OCI-LY7 (cell line): ENCODE measurements at regions not wholly inside any gene's neighbourhood (a gene's known extent, or its start where the extent isn't known, plus 50 kb on each side); places are given as distances from the start of the nearest gene placed in this dataset.

Experiments
- BruUV-seq: library from RNA; stranded (reverse); fragments of 400-500 nt; replicated peaks from 2 replicates; lab custom pipeline; 2021; lab: Mats Ljungman, UMichigan
- CTCF ChIA-PET: fragments of 300-600 bp; sonication (Branson Sonifier 250); formaldehyde crosslinking; loops from one replicate; lab custom pipeline; 2022; ENCODE audit warnings: antibody characterized with exemption; ENCODE audit not compliant: unreplicated experiment; lab: Charles Lee
- POLR2A ChIA-PET: fragments of 300-600 bp; sonication (Branson Sonifier 250); formaldehyde crosslinking; loops from one replicate; lab custom pipeline; 2022; ENCODE audit warnings: antibody characterized with exemption; lab: Charles Lee
- DNase-seq: peaks from one replicate; pipeline ENCODE4 v3.0.0-alpha.2; 2015; ENCODE audit warnings: low spot score
- H2AFZ ChIP-seq: fragments of 200-600 bp; sonication (generic), shearing (Covaris generic); 2 replicates; pipeline ENCODE4 v1.6.1; 2014; ENCODE audit warnings: mild to moderate bottlenecking, antibody characterized with exemption, low read length, moderate library complexity
- H3K27ac ChIP-seq: fragments of 200-600 bp; sonication (generic); 2 replicates; pipeline ENCODE4 v1.5.1; 2014; ENCODE audit warnings: mixed run types, low read depth, mild to moderate bottlenecking, moderate library complexity, low read length, inconsistent platforms; ENCODE audit not compliant: poor library complexity, severe bottlenecking
- H3K36me3 ChIP-seq: fragments of 200-600 bp; sonication (generic); 2 replicates; pipeline ENCODE4 v1.6.1; 2014; ENCODE audit warnings: mild to moderate bottlenecking, antibody characterized with exemption, low read length, moderate library complexity, mixed read lengths; ENCODE audit not compliant: insufficient read depth
- H3K4me1 ChIP-seq: fragments of 200-600 bp; sonication (generic); 2 replicates; pipeline ENCODE4 v1.5.1; 2014; ENCODE audit warnings: mild to moderate bottlenecking, low read length; ENCODE audit not compliant: insufficient read depth, poor library complexity, severe bottlenecking
- H3K4me2 ChIP-seq: fragments of 200-600 bp; sonication (generic); 2 replicates; pipeline ENCODE4 v1.6.1; 2014; ENCODE audit warnings: mild to moderate bottlenecking, low read length
- H3K4me3 ChIP-seq: fragments of 200-600 bp; sonication (generic); 2 replicates; pipeline ENCODE4 v1.5.1; 2014; ENCODE audit warnings: mild to moderate bottlenecking, low read depth, low read length; ENCODE audit not compliant: poor library complexity, severe bottlenecking
- H3K79me2 ChIP-seq: fragments of 200-600 bp; sonication (generic); 2 replicates; pipeline ENCODE4 v1.6.1; 2016; ENCODE audit warnings: low read depth, mild to moderate bottlenecking, low read length, moderate library complexity, mixed read lengths; ENCODE audit not compliant: insufficient read depth
- H3K9me2 ChIP-seq: fragments of 200-600 bp; sonication (generic); 2 replicates; pipeline ENCODE4 v1.6.1; 2016; ENCODE audit warnings: mild to moderate bottlenecking, low read length, mixed read lengths; ENCODE audit not compliant: insufficient read depth
- H3K9me3 ChIP-seq: fragments of 200-600 bp; sonication (generic); 2 replicates; pipeline ENCODE4 v1.6.1; 2014; ENCODE audit warnings: mild to moderate bottlenecking, mixed run types, low read length, mixed read lengths
- H4K20me1 ChIP-seq: fragments of 200-600 bp; sonication (generic); 2 replicates; pipeline ENCODE4 v1.6.1; 2014; ENCODE audit warnings: mild to moderate bottlenecking, antibody characterized with exemption, low read length, moderate library complexity, mixed read lengths; ENCODE audit not compliant: insufficient read depth
- EZH2phosphoT487 ChIP-seq: fragments of 200-600 bp; sonication (generic); IDR thresholded peaks from 2 replicates; pipeline ENCODE4 v1.6.1; 2018; ENCODE audit warnings: low read depth, borderline replicate concordance, mild to moderate bottlenecking, mixed run types, antibody characterized with exemption, low read length, moderate library complexity, mixed read lengths
- intact Hi-C: fragments of 100-400 bp; cut with micrococcal nuclease; formaldehyde crosslinking; loops from one replicate; pipeline ENCODE4 v1.10.0; 2022; ENCODE audit not compliant: unreplicated experiment
- TF ChIP-seq, protein P1 (sequence below): fragments of 200-600 bp; sonication (generic); conservative IDR thresholded peaks from 2 replicates; pipeline ENCODE4 v1.5.1; 2014; ENCODE audit warnings: mild to moderate bottlenecking, antibody characterized with exemption, low read length, moderate library complexity, mixed read lengths

DNA sequence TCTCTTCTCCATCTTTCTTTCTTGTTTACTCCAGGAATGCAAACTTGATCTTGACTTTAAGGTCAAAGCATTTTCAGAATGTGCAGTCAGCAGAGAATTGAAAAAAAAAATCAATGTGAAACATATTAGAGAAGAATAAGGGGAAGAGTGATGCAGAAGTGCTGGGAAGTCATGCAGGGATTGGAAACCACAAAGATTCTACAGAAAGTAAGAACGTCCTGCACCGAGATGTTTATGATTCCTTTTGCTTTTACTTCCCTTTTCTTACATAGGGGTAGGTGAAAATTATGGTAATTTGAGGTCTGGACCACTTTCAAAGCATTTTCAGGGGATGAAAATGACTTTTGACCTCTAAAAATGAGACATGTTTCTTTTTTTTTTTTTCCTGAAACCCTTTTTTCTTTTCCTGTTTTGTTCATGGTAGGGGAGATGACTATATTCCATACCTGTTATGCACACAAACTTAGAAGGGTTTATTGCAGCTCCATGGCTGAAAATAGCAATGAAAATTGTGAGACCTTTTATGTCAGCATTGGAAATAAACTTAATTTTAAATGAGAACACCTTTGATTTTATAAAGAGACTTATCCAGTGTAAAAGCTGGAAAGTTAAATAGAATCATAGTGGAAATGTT lies 623.5 kb upstream of the TBL1XR1 start:
- Histone ChIP-seq H3K27ac (no peak overlapping the region), H2AFZ (no peak overlapping the region), H4K20me1 (no peaks in the 10 kb centered on the region), H3K9me2 (no peaks in the 10 kb centered on the region), H3K4me2 (0 out of 2 replicates have a peak overlapping the region, but pooled peaks have one; percentile 13), H3K36me3 (no peaks in the 10 kb centered on the region), H3K4me1 (no peaks in the 10 kb centered on the region), H3K4me3 (no peak overlapping the region), H3K79me2 (no peaks in the 10 kb centered on the region), H3K9me3 (no peaks in the 10 kb centered on the region)
- intact Hi-C loops: no loop called here
- DNase-seq: no peak
- TF ChIP-seq EZH2phosphoT487: no peak
- TF ChIP-seq, protein P1, sequence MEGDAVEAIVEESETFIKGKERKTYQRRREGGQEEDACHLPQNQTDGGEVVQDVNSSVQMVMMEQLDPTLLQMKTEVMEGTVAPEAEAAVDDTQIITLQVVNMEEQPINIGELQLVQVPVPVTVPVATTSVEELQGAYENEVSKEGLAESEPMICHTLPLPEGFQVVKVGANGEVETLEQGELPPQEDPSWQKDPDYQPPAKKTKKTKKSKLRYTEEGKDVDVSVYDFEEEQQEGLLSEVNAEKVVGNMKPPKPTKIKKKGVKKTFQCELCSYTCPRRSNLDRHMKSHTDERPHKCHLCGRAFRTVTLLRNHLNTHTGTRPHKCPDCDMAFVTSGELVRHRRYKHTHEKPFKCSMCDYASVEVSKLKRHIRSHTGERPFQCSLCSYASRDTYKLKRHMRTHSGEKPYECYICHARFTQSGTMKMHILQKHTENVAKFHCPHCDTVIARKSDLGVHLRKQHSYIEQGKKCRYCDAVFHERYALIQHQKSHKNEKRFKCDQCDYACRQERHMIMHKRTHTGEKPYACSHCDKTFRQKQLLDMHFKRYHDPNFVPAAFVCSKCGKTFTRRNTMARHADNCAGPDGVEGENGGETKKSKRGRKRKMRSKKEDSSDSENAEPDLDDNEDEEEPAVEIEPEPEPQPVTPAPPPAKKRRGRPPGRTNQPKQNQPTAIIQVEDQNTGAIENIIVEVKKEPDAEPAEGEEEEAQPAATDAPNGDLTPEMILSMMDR: no peak
- ChIA-PET CTCF (no interaction called here), POLR2A (interaction anchor here (0.7 to 0.9 kb wide), 2 partner anchors 89 to 633 kb away, joined by 3 to 4 read pairs; no protein-coding TSS in a partner anchor)
- no TSS peak for BruUV-seq

DNA sequence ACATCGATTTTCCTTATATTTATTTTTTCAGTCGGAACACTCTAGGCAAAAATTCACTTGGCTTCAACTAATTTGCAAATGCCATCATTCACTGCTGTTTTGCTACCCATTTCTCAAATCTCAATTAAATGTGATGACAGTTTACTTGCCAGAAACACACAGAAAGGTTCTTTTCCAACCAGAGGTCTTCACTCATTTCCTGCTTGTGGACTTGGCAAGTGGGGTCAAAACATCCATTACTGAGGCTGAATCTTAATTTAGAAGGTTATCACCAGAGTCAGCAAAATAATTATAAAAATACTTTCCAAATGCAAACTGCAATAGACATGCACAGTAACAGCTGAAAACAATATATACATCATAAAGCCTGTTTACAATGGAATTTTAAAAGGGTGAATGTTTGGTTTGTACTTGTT lies 625.4 kb upstream of the TBL1XR1 start:
- ChIA-PET POLR2A (interaction anchor here (0.6 kb wide), 1 partner anchor 467 kb away, joined by 5 read pairs; no protein-coding TSS in a partner anchor), CTCF (no interaction called here)
- no peak overlapping the region for H3K4me2 ChIP-seq
- H3K4me3 ChIP-seq: no peak overlapping the region
- H3K4me1 ChIP-seq: no peaks in the 10 kb centered on the region
- intact Hi-C loops: no loop called here
- DNase-seq: no peak
- H4K20me1 ChIP-seq: no peaks in the 10 kb centered on the region
- H3K36me3 ChIP-seq: no peaks in the 10 kb centered on the region
- H3K79me2 ChIP-seq: no peaks in the 10 kb centered on the region
- BruUV-seq: no TSS peak
- no peak overlapping the region for H3K27ac ChIP-seq
- TF ChIP-seq, protein P1: no peak
- no peak for TF ChIP-seq EZH2phosphoT487
- no peaks in the 10 kb centered on the region for H3K9me2 ChIP-seq
- no peaks in the 10 kb centered on the region for H3K9me3 ChIP-seq
- no peak overlapping the region for H2AFZ ChIP-seq

DNA sequence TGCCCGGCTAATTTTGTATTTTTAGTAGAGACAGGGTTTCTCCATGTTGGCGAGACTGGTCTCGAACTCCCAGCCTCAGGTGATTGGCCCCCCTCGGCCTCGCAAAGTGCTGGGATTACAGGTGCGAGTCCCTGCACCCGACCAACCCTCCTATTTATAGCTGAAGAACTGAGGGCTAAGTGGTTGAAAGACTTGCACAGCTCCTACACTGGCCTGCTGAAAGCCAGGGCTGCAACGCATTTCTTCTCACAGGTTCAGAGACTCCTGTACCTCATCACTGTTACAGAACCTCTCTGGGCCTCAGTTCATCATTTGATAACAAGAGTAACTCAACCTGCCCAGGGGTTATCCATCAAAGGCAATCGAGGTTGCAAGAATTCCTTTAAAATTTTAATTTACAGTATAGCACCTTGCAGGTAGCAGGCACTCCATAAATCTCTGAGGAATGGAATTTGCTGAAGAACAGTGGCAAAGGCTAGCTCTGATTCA lies 626.5 kb upstream of the TBL1XR1 start:
- Histone ChIP-seq H4K20me1 (no peaks in the 10 kb centered on the region), H3K79me2 (no peaks in the 10 kb centered on the region), H3K4me3 (no peak overlapping the region), H3K9me2 (no peaks in the 10 kb centered on the region), H3K9me3 (no peaks in the 10 kb centered on the region), H2AFZ (no peak overlapping the region), H3K4me1 (no peaks in the 10 kb centered on the region), H3K27ac (no peak overlapping the region), H3K36me3 (no peaks in the 10 kb centered on the region), H3K4me2 (no peak overlapping the region)
- BruUV-seq: no TSS peak
- POLR2A ChIA-PET: no interaction called here
- DNase-seq: no peak
- intact Hi-C loops: no loop called here
- no peak for TF ChIP-seq EZH2phosphoT487
- TF ChIP-seq, protein P1: no peak
- CTCF ChIA-PET: no interaction called here
